HG02938 (cell line): ENCODE measurements at regions not wholly inside any gene's neighbourhood (a gene's known extent, or its start where the extent isn't known, plus 50 kb on each side); places are given as distances from the start of the nearest gene placed in this dataset.
A peak's percentile ranks its signal among the peaks of the same experiment; 100 is the strongest.

Source experiments
- ATAC-seq: cut with Tn5 transposase; IDR thresholded peaks from one replicate; pipeline ENCODE4 v1.9.1; 2021; ENCODE audit warnings: mild to moderate bottlenecking, moderate library complexity; ENCODE audit not compliant: unreplicated experiment

DNA sequence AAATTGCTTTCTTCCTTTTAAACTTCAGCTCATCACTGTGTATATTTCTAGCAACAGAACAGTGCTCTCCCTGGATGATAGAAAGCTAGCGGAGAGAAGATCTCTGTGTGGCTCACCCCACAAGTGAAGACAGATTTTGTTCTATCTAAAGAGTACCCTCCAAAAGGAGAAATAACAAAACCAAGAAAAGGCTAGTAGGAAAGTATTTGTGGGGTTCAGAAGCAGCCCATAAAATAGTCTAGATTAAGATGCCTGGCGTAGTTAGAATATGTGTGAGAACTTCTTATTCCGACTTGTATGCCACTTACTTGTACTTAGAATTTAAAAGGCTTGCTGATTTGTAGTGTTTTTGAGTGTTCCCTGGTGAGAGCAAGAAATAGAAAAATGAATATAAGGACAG lies 214.9 kb upstream of the IL12A start:
- ATAC-seq: no peak

DNA sequence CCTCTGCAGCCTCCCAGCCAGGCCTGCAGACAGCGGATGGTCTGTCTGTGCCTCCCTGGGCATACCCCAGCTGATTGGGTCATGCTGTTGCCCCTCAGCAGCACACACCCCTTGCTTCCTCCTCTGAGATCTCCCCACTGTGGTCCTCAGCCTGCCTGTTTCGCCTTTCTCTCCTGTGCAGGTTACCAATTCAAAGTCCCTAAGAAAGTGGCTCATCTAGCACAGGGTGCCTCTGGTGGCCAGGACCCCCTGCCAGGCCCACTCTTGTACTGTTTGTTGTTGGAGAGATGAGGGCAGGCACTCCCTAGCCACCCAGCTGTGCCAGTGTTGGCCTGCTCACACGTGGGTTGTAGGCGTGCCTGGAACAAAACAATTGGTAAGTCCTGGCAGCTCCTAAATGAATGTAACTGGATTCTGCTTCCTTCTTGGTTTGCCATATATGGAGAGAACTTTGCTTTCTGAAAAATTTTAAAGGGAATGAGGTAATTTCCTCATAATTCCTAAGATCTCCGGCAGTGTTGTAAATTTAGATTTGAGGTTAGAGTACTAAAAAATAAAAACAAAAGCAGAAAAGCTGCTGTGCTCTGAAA lies 213.2 kb upstream of the IL12A start:
- ATAC-seq: no peak

DNA sequence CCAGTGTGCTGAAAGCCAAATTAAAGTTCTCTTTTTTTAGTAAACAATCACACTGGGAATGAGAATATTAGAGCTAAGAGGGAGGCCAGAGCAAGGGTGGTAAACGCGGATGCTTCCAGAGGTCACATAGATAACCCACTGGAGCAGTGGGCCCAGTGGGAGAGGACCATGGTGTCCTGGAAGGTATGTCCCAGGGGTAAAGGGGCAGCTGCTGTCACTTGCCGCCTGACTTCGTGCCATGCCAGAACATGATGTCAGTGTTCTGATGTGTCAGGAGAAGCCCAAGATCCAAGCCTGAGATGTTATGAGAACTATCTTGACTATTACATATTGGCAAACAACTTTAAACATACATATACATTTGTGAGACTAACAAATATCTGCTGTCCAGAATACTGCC lies 211.9 kb upstream of the IL12A start:
- ATAC-seq: no peak

DNA sequence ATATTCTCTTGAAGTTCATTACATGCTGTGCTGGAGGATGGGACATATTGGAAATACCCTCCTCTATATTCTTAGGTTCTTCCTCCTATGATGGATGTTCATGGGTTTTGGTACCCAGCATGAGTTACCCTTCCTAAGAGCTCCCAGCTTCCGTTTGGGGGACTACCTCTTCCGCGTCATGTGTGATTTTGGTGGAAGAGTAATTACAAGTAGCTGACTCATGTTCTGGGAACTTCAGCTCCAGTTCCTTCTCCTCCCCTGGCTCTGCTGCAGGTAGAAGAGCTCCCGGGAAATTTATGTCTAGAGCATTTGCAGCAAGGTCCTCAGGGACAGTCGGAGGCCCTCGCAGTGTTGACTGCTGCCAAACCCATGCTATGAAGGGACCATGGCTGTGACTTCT lies 208.8 kb upstream of the IL12A start:
- ATAC-seq: no peak

DNA sequence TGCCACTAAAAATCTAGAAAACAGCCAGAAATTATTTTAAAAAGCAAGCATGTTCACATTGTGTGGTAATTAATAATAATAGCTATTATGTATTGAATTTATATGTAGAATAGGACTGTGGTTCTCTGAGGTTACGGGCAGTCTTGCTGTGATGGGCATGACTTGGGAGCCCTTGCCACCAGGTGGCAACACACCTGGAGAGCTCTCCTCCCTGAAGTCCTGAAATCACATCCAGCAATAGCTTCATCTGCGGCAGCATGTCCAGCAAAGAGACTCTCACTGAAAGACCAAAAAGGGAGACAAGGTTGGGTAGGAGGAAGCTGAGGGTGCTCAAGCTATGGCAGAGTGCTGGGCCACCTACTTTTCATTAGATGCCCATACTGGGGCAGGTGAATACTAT lies 206.8 kb upstream of the IL12A start:
- ATAC-seq: no peak

DNA sequence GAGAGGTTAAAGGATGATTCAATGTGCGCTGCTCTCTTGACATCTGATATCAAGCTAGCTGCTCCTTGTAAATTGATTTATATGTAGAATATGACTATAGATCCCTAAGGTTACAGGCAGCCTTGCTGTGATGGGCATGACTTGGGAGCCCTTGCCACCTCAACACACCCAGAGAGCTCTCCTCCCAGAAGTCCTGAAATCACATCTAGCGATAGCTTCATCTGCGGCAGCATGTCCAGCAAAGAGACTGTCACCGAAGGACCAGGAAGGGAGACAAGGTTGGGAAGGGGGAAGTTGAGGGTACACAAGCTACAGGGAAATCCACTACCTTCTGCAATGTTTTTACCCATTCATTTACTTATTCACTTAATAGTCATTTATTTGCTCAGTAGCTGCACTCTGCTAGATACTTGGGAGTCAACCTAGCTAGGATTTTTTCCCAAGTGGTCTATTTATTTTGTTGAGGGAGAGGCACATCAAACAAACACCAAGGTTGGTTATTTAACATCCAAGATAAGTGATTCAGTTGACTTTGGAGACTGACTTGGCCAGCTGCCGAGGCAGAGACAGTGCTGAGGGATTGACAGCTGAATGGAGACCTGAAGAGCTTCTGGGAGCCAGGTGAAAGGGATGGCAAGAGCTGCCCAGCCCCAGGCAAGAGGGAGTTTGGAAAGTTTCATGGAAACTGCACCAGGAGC lies 205.8 kb upstream of the IL12A start:
- ATAC-seq: no peak

DNA sequence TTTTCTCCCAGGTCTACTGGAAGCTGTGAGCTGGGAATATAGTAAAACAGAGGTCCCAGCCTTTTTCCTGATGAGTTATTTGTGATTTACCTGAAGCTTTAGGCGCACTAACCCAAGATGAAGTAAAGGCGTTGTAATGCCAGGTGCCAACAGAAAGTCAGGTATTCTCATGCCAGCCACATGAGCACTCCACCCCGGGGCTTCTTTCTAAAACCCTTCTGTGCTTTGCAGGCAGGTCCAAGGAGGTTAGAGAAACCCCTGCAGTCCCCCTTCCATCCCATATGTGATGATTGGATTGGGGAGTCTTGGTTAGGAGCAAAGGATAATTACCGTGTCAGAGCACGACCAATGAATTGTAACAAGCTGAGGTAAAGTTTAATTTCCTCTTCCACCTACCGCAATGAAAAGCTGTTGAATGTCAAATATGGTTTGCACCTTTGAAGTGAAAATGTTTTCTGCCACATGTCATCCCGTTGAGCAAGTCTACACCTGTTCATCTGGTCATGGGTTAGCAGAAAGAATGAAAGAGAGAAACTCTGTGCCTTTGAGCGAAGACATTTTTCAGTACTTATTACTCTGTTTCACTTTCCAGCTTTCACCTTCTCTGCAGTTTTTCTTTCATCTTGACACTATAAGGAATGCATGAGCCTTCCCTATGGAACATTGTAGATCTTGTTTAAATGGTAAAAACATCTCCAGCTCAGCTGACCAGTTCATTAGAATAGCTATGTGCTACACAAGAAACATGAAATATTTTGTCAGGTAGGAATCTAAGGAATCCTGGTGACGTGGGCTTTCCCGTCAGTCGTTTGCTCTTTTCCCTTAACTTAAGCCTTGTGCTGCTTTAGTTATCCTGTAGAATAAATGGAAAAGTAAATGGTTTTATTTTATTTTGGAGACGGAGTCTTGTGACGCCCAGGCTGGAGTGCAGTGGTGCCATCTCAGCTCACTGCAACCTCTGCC lies 204.6 kb upstream of the IL12A start:
- peak; percentile 67 for ATAC-seq

DNA sequence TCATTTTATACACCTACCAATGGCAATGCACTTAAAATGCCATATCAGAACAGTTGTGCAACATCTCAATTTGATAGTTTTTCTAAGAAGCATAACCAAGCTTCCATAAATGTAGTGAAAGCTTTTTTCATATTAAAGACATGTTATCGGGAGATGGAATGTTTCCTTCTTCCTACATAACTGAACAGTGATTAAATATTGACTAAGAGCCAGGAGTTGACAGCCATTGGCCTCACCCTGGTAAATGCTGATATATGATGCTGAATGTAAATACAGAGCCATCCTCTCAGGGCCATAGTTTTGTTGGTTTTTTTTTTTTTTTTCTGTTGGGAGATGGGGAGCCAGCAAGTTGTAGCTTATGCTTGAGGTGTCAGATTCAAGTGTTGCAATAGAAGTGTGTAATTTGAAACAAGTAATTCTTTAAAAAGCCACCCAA lies 203.3 kb upstream of the IL12A start:
- ATAC-seq: no peak

DNA sequence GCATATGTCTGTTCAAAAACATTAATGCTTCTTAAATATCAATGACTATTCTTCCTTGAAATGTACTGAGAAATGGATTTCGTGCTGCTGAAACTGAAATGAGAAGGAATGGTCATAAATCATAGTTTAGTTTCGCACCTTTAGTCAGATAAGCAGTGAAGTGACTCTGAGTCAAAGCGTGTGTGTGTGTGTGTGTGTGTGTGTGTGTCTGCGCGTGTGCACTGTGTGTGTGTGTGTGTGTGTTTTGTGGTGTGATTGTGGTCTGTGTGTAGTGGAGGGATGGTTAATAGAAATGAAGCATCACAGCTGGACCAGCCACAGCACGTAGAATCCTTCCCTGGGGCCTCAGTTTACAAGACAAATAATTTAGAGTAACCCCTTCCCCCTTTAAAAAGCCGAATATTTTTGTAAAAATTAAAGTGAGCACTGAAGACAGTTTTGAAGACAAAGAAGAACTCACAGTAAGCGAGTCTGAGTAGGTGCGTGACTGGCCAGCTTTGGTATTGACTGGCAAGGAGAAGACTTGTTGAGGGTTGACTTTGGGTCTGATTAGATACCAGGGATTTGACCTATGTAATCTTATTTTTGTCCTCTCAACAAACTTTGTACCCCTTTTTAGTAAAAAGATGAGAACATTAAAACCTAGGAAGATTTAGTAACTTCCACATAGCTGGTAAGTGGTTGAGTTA lies 202.0 kb upstream of the IL12A start:
- no peak for ATAC-seq

DNA sequence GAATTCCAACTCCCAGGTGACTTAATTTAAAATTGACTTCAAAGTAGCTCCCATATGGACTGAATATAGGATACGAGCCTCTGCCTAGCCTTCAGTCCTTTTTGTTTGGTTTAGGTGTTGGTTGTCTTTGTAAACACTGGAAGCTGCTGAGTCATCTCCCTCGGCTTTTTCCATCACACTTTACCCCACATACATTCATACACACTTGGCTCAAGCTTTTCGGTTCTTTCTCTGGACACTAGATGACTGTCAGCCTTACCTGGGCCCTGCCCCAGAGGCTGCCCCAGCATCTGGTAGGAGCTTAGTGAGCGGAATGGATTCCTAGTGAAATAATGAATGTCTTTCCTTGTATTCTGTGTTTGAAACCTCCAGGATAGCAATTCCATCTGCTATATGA lies 201.5 kb upstream of the IL12A start:
- no peak for ATAC-seq

DNA sequence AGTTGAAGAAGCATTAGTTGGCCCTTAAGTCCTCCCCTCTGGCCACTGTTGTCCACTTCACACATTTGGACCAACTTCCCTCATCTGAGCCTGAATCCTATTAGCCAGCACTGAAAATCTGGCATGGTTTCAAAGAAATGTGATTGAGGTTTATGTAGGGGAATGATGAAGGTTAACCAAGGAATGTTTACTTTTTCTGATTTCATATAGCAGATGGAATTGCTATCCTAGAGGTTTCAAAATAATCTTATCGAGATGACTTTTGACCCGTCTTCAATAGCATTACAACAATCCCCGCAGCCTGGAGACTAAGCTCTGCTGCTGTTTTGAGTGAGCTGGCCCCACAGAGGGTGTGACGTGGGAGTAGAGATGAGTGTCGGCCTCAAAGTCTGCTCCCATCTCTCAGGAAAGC lies 200.8 kb upstream of the IL12A start:
- ATAC-seq: no peak

DNA sequence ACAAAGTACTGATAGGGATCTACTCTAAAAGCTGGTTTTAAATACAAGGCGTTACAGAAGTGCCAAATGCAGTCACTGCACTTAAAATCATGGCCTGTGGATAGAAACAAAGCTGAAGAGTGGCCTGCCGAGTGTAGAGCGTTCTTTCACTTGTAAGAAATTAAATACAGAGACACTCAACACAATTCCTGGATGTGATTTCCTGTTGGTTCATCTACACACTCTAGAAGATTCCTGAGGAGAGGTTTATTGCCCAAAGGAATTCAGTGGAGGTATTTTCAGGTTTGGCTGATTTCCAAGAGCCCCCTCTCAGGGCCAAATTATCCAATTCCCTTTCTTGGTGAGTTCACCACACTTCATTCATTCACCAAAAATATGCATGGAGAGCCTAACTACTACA lies 200.3 kb upstream of the IL12A start:
- no peak for ATAC-seq

DNA sequence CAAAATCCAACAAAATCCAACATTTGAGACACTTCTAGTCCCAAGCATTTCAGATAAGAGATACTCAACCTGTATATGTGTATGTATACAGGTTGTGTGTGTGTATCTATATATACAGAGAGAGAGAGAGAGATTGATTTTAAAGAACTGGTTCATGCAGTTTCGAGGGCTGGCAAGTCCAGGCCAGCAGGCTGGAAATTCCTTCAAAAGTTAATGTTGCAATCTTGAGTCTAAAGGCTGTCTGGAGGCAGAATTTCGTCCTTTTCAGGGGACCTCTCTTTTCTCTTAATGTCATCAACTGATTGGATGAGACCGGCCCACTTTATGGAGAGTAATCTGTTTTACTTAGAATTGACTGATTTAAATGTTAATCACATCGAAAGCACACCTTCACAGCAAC lies 199.6 kb upstream of the IL12A start:
- ATAC-seq: no peak

DNA sequence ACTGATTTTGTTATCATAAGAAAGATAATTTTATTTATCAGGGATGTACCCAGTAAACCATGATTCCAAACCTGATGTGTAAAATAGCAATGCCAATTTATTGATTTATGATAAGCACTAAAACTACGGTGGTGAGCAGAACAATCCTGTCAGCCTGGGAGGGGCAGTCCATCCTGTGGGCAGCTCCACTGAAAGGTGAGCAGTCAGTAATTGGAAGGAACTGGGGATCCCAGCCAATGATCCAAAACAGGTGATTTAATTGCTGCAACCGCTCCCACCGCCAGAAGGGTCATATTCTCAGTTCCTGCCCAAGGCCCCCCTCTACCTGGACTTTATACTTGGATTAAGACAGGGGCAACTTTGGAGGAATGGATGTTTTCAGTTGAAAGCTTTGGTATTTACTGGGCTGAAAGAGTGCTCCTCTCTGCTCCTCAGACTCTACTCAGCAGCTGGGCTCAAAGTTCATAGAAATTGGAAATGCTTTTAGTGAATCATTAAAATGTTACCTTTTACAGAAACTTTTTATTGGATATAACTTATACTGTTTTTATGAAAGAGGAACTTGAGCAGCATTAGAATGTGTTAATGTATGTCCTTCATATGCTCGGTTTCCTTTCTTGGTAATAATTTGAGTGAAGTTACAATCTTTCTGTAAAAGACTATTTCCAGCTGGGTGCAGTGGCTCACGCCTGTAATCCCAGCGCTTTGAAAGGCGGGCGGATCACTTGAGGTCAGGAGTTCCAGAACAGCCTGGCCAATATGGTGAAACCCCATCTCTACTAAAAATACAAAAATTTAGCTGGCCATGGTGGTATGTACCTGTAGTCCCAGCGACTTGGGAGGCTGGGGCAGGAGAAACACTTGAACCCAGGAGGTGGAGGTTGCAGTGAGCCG lies 198.6 kb upstream of the IL12A start:
- ATAC-seq: no peak

DNA sequence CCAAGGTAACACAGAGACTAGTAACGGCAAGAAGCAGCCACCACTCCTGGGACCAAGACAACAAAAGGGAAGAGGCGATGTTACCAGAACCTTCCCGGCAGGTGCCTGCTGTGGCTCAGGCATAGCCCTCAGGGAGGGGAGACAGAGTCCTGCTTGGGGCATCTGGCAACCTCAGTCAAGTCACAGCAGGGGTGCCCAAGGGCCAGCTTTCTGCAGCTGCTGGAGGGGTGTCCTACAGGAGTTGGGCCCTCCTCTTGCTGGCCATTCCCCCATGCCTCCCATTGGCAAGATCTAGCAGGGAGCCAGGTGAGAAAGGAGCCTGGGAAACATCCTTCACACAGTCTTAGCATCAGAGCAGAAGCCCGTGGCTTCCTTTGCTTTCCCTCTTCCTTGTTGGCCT lies 197.3 kb upstream of the IL12A start:
- no peak for ATAC-seq

DNA sequence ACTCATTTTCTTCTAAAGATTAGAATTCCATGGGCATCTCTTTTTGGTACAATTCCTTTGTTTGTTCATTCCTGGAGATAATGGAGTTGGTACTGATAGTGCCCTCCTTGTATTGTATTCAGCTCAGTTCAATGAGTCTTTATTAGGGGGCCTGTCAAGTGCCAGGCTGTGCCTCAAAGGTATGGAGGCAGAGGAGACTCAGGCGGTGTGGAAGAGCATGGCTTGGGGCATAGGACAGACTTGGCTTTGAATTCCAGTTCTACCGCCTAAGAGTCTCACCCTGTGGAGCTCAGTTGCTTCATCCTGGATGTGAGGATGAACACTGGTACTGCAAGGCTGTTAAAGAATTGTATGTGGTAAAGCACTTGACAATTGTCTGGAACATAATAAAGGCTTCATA lies 196.6 kb upstream of the IL12A start:
- ATAC-seq: no peak

DNA sequence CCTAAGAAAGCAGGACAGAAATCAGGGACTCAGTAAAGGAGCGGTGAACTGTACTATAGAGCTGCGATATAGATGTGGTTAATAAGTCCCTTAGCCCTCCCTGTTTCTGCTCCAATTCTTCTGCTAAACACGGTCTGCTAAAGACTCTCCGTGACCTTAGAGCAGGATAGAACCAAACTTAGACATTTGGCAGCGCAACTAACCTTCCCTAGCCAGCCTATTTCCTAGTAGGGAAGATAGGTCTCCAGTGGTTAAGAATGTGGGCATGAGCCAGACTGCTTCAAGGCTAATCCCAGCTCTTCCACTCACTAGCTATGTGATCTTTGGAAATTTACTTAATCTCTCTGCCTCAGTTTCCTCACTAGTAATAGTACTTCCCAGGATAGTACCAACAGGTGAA lies 193.6 kb upstream of the IL12A start:
- ATAC-seq: no peak

DNA sequence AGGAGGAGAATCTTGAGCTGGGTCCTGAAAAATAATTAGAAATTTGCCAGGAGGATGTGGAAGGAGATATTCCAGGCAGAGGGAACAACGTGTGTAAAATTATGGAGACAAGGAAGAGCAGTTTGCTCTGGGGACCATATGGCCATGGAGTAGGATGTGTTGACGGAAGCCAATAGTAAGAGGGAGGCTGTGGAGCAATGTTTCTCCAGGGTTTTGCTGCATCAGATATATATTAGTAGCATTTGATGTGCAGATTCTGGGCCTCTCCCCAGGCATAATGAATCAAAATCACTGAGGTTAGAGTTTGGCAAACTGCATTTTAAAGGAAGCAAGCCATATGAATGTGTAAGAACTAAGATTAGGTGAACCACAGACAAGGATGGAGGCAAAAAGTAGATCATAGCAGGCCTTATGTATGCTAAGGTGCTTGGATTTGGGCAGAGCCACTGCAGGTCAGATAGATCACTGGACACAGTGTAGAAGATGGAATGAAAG lies 192.9 kb upstream of the IL12A start:
- no peak for ATAC-seq

DNA sequence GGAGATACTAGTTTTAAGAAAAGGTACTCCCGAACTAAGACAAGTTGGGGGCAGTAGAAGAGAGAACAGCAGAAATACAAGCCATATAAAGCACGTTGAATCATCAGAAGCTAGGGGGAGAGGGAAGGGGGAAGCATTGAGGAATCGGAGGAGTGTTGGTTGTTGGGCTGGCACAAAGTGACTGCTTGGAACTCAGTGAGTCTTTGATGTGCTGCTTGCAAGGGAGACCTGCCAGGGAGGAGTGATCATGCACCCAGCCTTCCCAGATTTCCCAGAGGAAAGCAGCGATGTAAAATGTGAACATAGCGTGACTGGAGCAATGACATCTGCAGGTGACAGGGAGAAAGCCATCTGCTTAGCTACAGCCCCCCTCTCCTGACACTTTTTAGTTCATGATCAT lies 192.4 kb upstream of the IL12A start:
- no peak for ATAC-seq

DNA sequence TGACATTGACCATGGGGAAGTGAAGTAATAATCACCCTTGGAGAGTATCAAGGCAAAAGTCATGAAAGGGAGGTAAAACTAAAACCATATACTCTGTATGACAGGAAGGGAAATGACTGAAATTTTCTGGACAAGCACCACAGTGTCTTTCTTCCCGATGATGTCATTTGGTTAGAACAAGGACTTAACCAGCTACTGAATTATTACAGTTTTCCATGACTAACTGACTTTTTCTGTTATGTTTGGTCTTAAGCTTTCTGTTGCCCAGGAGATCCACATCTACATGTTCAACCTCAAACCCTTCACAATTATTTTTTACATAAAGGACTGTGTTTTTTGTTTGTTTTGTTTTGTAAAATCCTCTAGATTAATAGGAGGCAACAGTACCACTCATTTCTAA lies 191.9 kb upstream of the IL12A start:
- no peak for ATAC-seq
